Right cardiac atrium (tissue), 5 donors: ENCODE measurements at regions not wholly inside any gene's neighbourhood (a gene's known extent, or its start where the extent isn't known, plus 50 kb on each side); places are given as distances from the start of the nearest gene placed in this dataset.

Experiments
- ATAC-seq, 2 donors: fragments of 200-7000 bp; cut with Tn5 transposase; one replicate each; pipeline versions ENCODE4 v1.8.0 to v1.9.1; 2020; ENCODE audit warnings: moderate library complexity in 2 of 2, mild to moderate bottlenecking in 1 of 2
- DNase-seq, 3 donors: peaks; one replicate each; pipeline ENCODE4 v3.0.0-alpha.2; 2020
- H3K27ac ChIP-seq: one replicate; pipeline ENCODE4 v1.5.1; 2013; ENCODE audit warnings: mild to moderate bottlenecking, low read length, control low read depth, moderate library complexity
- H3K27me3 ChIP-seq: one replicate; pipeline ENCODE4 v1.6.1; 2013; ENCODE audit not compliant: control insufficient read depth, insufficient read depth
- H3K4me1 ChIP-seq: one replicate; pipeline ENCODE4 v1.6.1; 2013; ENCODE audit warnings: low read length; ENCODE audit not compliant: control insufficient read depth, insufficient read depth
- H3K4me3 ChIP-seq: one replicate; pipeline ENCODE4 v1.5.1; 2013; ENCODE audit warnings: low read length, control low read depth
- H3K9me3 ChIP-seq: one replicate; pipeline ENCODE4 v1.6.1; 2013; ENCODE audit warnings: low read length; ENCODE audit not compliant: control insufficient read depth
- WGBS: extraction: QIAGEN DNeasy Blood & Tissue Kit; methylation state at CpG from one replicate; pipeline ENCODE4 v1.1.7; 2013; 5-methylcytosine and 5-hydroxymethylcytosine counted together
- intact Hi-C, 4 donors: fragments of 100-400 bp; cut with DNase I; formaldehyde crosslinking; loops; one replicate each; pipeline versions ENCODE4 v1.11.0 to v1.14.0; 2022 to 2023
- donor health status: healthy with polysubstance abuse.
- donor health status: DM: no; HTN: yes; CAD: no.
- donor health status: DM: no; HTN: no; CAD: no.
- donor health status: DM: no; HTN: yes; CAD: no; lungs with severe emphysema.
- donor health status: DM: yes; HTN: yes; CAD: no.

- H3K27ac ChIP-seq, result no peak overlapping the region
- intact Hi-C loops, result no loop called here
- H3K27me3 ChIP-seq, result no peaks in the 10 kb centered on the region
- ATAC-seq (no peak), DNase-seq (no peak)
- no peaks in the 10 kb centered on the region for H3K4me1 ChIP-seq
- no peaks in the 10 kb centered on the region for H3K9me3 ChIP-seq
- 71% methylated on average over 2 of the region's 2 CpGs for WGBS
- no peak overlapping the region for H3K4me3 ChIP-seq
Observed at GRCh38 chr13:33757713-33758112, 60.2 kb upstream of the RFC3 start.

- ATAC-seq (no peak), DNase-seq (no peak)
- H3K9me3 ChIP-seq, result no peaks in the 10 kb centered on the region
- H3K27ac ChIP-seq, result no peak overlapping the region
- H3K4me1 ChIP-seq, result no peaks in the 10 kb centered on the region
- intact Hi-C loops, result no loop called here
- H3K27me3 ChIP-seq, result no peaks in the 10 kb centered on the region
- H3K4me3 ChIP-seq, result no peak overlapping the region
Observed at GRCh38 chr13:33758113-33758512, 59.8 kb upstream of the RFC3 start.

GRCh38 chr13:33761740-33762139 lies 56.2 kb upstream of the RFC3 start:
- Histone ChIP-seq H3K27me3 (no peaks in the 10 kb centered on the region), H3K4me3 (no peak overlapping the region), H3K4me1 (no peaks in the 10 kb centered on the region), H3K27ac (no peak overlapping the region), H3K9me3 (no peaks in the 10 kb centered on the region)
- intact Hi-C loops, result no loop called here
- DNase-seq (no peak), ATAC-seq (no peak)
- 64% methylated on average over 6 of the region's 6 CpGs for WGBS

- WGBS, result 71% methylated on average over 2 of the region's 2 CpGs
- intact Hi-C loops, result no loop called here
- ATAC-seq, result no peak
- Histone ChIP-seq H3K27me3 (no peaks in the 10 kb centered on the region), H3K4me1 (no peaks in the 10 kb centered on the region), H3K9me3 (no peaks in the 10 kb centered on the region), H3K4me3 (no peak overlapping the region), H3K27ac (no peak overlapping the region)
- DNase-seq, result no peak
Observed at GRCh38 chr13:33763021-33763420, 54.9 kb upstream of the RFC3 start.

- Histone ChIP-seq H3K9me3 (no peaks in the 10 kb centered on the region), H3K27ac (no peak overlapping the region), H3K4me1 (no peaks in the 10 kb centered on the region), H3K27me3 (no peaks in the 10 kb centered on the region), H3K4me3 (no peak overlapping the region)
- ATAC-seq (no peak), DNase-seq (no peak)
- intact Hi-C loops, result no loop called here
- 86% methylated on average over 3 of the region's 3 CpGs for WGBS
Observed at GRCh38 chr13:33764716-33765115, 53.2 kb upstream of the RFC3 start.

- no peaks in the 10 kb centered on the region for H3K4me1 ChIP-seq
- WGBS, result 94% methylated on average over 5 of the region's 5 CpGs
Observed at GRCh38 chr13:33766329-33767123, 51.4 kb upstream of the RFC3 start.

GRCh38 chr13:33767140-33767539 lies 50.8 kb upstream of the RFC3 start:
- no peak overlapping the region for H3K27ac ChIP-seq
- no peak for ATAC-seq
- whole genome bisulfite sequencing, result 92% methylated on average over 2 of the region's 2 CpGs
- intact Hi-C loops, result no loop called here
- no peaks in the 10 kb centered on the region for H3K27me3 ChIP-seq
- no peaks in the 10 kb centered on the region for H3K9me3 ChIP-seq
- no peaks in the 10 kb centered on the region for H3K4me1 ChIP-seq
- H3K4me3 ChIP-seq, result no peak overlapping the region
- DNase-seq, result no peak

More at GRCh38 chr13:33766329-33767123, 51.4 kb upstream of the RFC3 start:
- Histone ChIP-seq H3K27ac (no peak overlapping the region), H3K27me3 (no peaks in the 10 kb centered on the region), H3K9me3 (no peaks in the 10 kb centered on the region), H3K4me3 (no peak overlapping the region)
- intact Hi-C loops, result no loop called here
- DNase-seq, result no peak
- ATAC-seq, result no peak
